ENCODE measurements at regions not wholly inside any gene's neighbourhood (a gene's known extent, or its start where the extent isn't known, plus 50 kb on each side); places are given as distances from the start of the nearest gene placed in this dataset.
"Not testable (repeated sequence)": the region's sequence is repeated elsewhere in the genome, so short reads cannot be mapped to it uniquely, and the experiment has no call there.

GRCh38 chr6:146931214-146931613, 273.0 kb upstream of the STXBP5 start:
- no peak for ATAC-seq
- DNase-seq (ENCODE audit: low spot score), result no peak

DNA sequence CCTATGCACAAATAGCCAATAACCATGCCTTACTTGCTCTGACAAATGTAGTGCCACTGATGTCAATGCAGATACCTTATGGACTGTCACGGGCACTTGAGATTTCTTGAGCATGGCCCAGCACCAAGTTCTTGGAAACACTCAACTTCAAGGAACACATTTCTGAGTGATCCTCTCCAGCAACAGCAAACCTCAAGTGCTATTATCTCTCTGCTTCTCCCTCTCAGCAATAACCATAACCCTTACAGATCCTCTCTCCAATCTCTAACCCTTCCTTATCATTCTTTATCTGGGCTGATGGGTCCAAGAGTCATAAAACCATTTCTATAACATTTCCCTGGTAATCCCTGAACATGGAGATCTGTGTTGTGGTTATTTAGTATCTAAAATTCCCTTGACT, 266.9 kb upstream of the STXBP5 start:
- ATAC-seq, result no peak
- no peak for DNase-seq (ENCODE audit: low spot score)

DNA sequence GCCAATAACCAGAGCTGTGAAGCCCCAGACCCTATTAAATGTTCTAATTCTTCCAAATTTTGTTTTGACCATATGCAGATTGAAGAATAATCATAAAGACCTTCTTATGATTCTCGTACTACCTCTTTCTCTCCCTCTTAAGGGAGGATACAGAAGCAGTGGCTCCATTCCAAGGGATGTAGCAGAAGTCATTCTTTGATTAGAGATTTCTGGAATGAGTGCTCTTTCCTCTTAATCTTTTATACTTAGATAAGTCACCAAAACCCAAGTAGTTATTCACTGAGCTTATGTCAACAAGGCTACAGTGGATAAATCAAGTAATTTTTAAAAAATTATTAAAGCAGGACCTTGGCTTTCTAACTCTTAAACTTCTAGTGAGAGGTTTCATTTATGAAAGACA, 266.0 kb upstream of the STXBP5 start:
- ATAC-seq (no peak), DNase-seq (ENCODE audit: low spot score) (no peak)

- DNase-seq (ENCODE audit: low spot score); ATAC-seq: not testable (repeated sequence)
Observed at GRCh38 chr6:146939456-146939855, 264.8 kb upstream of the STXBP5 start.

- no peak for ATAC-seq
- no peak for DNase-seq (ENCODE audit: low spot score)
Observed at GRCh38 chr6:146943664-146944063, 260.6 kb upstream of the STXBP5 start.

- ATAC-seq, result no peak
- DNase-seq (ENCODE audit: low spot score), result no peak
Observed at GRCh38 chr6:146944077-146944476, 260.1 kb upstream of the STXBP5 start.

DNA sequence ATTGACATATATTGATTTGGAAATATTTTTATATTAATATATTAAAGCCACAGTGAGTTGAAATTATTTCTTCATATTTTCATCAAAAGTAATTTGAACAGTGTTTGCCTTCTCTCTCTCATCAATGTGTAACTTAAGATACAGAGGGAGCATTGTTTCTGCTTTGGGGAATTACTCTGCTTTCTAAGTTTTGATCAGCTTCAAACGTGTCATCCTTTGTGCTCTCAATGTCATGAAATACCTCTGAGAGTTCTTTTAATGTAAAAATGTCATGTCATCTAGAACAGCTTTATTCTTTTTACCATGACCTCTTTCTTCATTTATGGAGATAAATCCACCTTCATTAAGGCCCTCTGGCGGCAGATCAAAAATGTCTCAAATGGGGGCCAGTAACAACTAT, 259.4 kb upstream of the STXBP5 start:
- no peak for DNase-seq (ENCODE audit: low spot score)
- no peak for ATAC-seq

DNA sequence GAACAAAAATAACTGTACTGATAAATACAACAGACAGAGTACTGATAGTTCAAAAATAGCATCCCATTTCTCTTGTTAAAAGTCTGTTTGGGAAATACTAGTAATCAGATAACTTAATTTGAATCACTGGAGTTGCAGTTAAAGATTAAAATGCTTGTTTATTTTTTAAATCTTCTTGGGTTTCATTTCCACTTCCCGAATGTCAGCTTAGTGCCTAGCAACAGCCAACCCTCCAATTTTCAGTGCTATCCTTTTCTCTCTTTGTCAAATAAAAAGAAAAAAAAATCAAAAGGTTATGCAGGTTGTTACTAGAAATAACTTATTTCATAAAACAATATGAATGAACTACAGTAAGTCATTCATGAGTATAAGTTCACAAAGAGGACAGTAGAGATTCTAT, 257.7 kb upstream of the STXBP5 start:
- no peak for DNase-seq (ENCODE audit: low spot score)
- ATAC-seq, result no peak

DNA sequence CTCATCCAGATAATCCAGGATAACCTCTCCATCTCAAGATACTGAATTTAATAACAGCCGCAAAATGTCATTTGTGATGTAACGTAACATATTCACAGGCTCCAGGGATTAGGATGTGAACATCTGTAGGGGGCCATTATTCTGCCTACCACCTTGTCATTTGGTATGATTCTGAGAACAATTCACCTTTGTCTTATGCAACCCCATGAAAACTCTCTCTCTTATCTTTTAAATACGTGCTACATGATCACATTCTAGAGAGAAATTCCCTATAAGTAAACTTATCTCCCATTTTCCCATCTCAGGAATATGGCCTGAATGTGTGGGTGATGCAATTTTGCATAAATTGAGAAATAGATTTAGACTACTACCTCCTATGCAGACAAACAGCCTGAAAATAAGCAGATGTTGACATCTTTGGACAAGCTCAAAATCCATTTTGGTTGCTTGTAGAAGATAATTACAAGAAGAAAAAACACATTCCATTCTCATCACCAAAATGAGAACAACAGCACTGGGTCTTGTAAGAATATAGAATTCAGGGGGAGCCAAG, 255.4 kb upstream of the STXBP5 start:
- no peak for DNase-seq (ENCODE audit: low spot score)
- no peak for ATAC-seq

- ATAC-seq (no peak), DNase-seq (ENCODE audit: low spot score) (no peak)
Observed at GRCh38 chr6:146949425-146949824, 254.8 kb upstream of the STXBP5 start.

DNA sequence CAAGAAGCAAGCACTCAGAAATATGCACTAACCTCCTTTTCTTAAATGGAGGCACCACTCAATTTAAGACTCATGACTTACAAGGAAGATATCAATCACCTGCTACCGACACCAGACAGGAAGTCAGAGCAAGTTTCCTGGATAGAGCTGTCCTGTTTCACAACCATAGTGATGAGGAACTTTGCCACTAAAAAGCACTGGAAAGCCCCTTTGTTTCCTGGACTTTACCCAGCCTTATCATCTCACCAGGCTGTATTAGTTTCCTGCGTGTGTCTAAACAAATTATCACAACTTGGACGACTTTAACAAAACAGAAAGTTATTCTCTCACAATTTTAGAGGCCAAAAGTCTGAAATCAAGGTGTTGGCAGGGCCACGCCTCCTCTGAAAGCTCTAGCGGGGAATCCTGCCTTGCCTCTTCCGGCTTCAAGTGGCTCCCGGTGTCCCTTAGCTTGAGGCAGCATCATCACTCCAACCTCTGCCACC, 253.8 kb upstream of the STXBP5 start:
- no peak for ATAC-seq
- no peak for DNase-seq (ENCODE audit: low spot score)

DNA sequence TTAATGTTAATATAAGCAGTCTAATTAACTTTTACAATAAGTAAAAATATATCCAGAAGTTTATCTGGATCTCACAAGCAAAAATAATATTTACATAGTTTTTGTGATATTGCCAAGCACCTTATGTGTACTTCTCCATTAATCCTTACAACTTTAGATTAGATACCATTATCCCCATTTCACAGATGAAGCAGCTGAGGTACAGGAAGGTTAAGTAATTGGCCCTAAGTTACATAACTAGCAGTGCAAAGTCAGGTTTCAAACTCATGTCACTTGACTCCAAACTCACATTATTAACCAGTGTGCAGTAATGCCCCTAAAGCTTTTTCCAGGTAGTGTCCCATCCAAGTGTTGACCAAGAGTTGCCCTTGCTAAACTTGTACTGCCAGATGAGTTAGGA, 248.6 kb upstream of the STXBP5 start:
- no peak for DNase-seq (ENCODE audit: low spot score)
- no peak for ATAC-seq

DNA sequence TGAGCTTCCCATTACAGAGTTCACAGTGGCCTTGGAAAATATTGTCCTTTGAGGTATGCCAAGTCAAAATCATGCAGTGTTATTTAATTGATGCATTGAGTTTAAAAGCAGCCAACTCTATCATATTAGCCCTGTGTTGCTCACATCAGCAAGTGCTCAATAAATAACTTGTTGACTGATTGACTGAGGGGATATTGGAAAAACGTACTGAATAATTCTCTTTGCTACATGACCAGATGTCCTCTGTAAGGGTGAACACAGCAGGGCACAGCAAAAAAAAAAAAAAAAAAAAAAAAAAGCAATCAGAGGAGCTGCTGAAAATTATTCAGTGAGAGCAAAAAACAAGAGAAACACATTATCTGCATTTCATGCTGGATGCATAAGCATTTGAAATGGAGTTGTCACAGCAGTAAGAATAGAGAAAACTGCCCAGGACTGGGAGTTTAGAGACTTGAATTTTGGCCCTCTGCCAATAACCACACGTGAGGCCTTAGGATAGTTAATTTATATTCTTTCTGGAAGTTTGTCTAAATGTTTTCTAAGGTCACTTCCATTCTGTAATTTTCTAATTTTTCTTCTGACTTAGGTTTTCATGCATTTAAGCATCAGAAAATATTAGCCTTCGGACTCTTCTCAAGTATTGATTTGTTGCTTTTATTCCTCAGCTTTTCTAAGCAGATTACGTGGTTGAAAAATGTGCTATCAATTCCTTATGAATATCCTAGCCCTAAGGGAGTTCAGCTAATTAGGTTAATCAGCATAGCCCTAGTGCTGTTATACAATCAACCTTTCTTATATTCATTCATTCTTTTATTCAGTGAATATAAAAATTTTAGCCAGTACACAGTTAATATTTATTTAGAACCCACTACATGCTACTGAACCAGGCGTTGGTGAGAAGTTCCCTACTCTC, 246.8 kb upstream of the STXBP5 start:
- no peak for DNase-seq (ENCODE audit: low spot score)
- ATAC-seq, result no peak

- ATAC-seq (no peak), DNase-seq (ENCODE audit: low spot score) (no peak)
Observed at GRCh38 chr6:146961831-146962230, 242.4 kb upstream of the STXBP5 start.

DNA sequence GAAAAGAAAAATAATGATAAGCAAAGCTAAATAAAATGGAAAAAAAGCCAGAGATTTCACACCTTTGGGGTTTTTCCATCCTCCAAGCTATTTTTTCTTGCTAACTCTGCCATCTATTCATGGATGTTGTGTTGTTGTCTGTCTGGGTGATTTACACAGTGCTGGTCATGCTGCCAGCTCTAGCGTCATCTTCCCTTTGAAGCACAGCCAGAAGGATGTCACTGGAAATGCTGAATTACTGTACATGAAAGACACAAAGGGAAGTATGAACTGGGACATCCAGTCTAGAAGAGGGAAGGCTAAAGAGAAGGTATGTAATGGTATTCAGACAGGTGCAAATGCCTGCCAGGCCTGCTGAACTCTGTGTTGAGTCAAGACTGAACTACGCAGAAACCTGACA, 241.9 kb upstream of the STXBP5 start:
- DNase-seq (ENCODE audit: low spot score), result no peak

DNA sequence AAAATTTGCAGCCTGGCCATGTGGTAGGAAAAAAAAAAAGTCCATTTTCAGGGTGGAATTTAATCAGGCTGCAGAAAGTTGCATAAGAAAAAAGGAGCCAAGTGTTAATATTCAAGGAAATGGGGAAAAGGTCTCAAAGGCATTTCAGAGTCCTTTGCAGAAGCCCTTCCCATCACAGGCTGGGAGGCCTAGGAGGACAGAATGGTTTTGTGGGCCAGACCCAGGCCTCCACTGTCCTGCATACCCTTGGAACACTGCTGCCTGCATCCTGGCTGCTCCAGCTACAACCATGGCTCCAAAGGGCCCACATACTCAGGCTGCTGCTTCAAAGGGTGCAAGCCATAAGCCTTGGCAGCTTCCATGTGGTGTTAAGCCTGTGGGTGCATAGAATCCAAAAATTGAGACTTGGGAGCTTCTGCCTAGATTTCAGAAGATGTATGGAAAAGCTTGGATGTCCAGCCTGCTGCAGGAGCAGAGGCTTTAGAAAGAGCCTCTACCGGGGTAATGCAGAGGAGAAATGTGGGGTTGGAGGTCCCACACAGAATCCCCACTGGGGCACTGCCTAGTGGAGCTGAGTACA, 239.0 kb upstream of the STXBP5 start:
- ATAC-seq (no peak), DNase-seq (ENCODE audit: low spot score) (no peak)

More for the DNA sequence above, 241.9 kb upstream of the STXBP5 start:
- no peak for ATAC-seq

DNA sequence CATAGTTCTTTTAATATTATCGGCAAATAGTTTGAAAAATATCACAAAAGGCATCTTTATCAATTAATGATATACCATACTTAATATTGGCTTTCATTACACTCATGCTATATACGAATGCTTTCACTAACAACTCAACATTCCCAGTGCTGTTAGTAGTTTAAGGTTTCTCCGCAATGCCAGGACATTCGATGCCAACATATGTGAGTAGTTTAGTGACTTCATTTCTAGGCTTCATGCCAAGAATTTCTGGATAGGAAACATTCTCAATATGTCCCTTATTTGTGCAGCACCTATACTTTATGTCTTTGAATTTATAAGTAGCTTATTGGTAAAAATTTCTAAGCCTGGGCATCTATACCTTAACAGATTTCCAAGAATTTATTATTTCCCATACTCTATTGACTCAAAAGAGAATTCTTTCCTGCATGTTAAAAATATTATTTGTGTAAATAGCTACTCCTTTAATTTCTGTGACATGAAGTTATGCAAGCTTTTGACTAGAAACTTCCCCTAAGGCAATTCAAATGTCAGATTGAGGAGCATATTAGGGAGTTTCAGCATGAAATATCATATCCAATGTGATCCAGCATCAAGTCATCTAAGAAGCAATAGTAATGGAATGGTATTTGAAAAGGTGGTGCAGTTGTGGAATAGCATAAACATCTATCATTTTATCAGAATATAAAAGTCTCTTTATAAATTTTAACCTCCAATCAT, 236.0 kb upstream of the STXBP5 start:
- no peak for DNase-seq (ENCODE audit: low spot score)
- no peak for ATAC-seq

GRCh38 chr6:146972546-146972945, 231.7 kb upstream of the STXBP5 start:
- no peak for DNase-seq (ENCODE audit: low spot score)

DNA sequence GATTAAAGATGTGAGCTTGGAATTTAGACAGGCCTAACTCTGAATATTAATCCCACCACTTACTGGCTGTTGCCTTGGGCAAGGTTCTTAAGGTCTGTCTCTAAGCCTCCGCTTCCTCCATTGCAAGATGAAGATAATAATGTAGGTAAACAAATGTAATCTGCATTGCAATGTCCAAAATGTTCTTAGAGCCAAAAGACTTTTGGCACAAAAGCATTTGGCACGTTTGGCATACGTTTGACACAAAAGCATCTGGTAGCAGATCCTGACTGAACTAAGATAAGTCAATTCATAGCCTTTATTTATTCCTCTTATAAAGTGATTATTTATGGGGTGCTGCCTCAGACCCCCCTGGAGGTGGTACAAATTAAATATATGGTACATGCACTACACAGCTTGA, 229.9 kb upstream of the STXBP5 start:
- ATAC-seq (no peak), DNase-seq (ENCODE audit: low spot score) (no peak)

More at GRCh38 chr6:146972546-146972945, 231.7 kb upstream of the STXBP5 start:
- no peak for ATAC-seq

GRCh38 chr6:146975093-146975492, 229.1 kb upstream of the STXBP5 start:
- DNase-seq (ENCODE audit: low spot score) (no peak), ATAC-seq (no peak)

DNA sequence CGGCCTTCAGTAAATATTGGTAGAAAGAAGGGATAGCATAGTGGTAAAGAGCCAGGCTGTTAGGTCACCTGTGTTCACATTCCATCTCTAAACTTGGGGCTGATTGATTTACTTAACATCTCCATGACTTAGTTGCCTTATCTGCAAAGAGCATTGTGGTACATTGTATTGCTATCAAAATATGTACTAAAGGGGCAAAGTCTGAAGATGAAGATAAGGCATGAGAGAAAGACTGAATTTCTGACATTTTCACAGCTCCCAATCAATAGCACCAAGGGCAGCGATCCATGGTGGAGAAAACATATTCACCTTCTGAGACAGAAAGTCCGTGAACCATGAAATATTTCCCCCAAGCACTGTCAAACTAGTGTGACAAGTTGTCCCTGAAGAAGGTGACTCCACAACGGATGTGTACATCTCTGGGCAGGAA, 223.3 kb upstream of the STXBP5 start:
- ATAC-seq (no peak), DNase-seq (ENCODE audit: low spot score) (no peak)

All from left lobe of liver (tissue), 2 donors.